Naive thymus-derived CD4-positive, alpha-beta T cell (primary cell): ENCODE measurements at regions not wholly inside any gene's neighbourhood (a gene's known extent, or its start where the extent isn't known, plus 50 kb on each side); places are given as distances from the start of the nearest gene placed in this dataset.
"Not testable (repeated sequence)": the region's sequence is repeated elsewhere in the genome, so short reads cannot be mapped to it uniquely, and the experiment has no call there.

Source experiments
- ATAC-seq: fragments of 150-1000 bp; cut with Tn5 transposase; 2 replicates; pipeline ENCODE4 v1.10.0; 2021; ENCODE audit warnings: mild to moderate bottlenecking, moderate library complexity
- CTCF ChIA-PET: fragments of 350-600 bp; sonication (Branson Sonifier 250); formaldehyde crosslinking; loops from one replicate; lab custom pipeline; 2021; ENCODE audit warnings: antibody characterized with exemption; lab: Charles Lee
- POLR2A ChIA-PET: fragments of 350-600 bp; sonication (Branson Sonifier 250); formaldehyde crosslinking; loops from one replicate; lab custom pipeline; 2021; ENCODE audit warnings: antibody characterized with exemption, inconsistent platforms; lab: Charles Lee
- DNase-seq, 9 donors: peaks; one replicate each; pipeline versions ENCODE4 v3.0.0 to v3.0.0-alpha.2; 2020 to 2022; ENCODE audit warnings: mixed read lengths in 1 of 9
- H3K27ac ChIP-seq: one replicate; pipeline ENCODE4 v1.7.0; 2013; ENCODE audit warnings: mild to moderate bottlenecking, low read depth, low read length, moderate library complexity
- H3K27me3 ChIP-seq, 2 donors: one replicate each; pipeline ENCODE4 v1.7.0; 2013; ENCODE audit warnings: low read length in 2 of 2, mild to moderate bottlenecking in 2 of 2, moderate library complexity in 2 of 2; ENCODE audit not compliant: control insufficient read depth in 2 of 2, insufficient read depth in 2 of 2
- H3K36me3 ChIP-seq, 3 experiments: 1 replicate in 2 of 3; 2 replicates in 1 of 3; pipeline ENCODE4 v1.7.0; 2013; ENCODE audit warnings: low read length in 3 of 3, mild to moderate bottlenecking in 3 of 3, moderate library complexity in 1 of 3; ENCODE audit not compliant: insufficient read depth in 3 of 3, control insufficient read depth in 2 of 3
- H3K4me1 ChIP-seq, 2 donors: one replicate each; pipeline ENCODE4 v1.7.0; 2013; ENCODE audit warnings: low read length in 2 of 2, mild to moderate bottlenecking in 2 of 2, moderate library complexity in 1 of 2; ENCODE audit not compliant: control insufficient read depth in 2 of 2, insufficient read depth in 2 of 2
- H3K4me3 ChIP-seq: 2 replicates; pipeline ENCODE4 v1.7.0; 2013; ENCODE audit warnings: mild to moderate bottlenecking, low read length
- H3K9me3 ChIP-seq, 3 experiments: 1 replicate in 2 of 3; 2 replicates in 1 of 3; pipeline ENCODE4 v1.7.0; 2013; ENCODE audit warnings: low read length in 3 of 3; ENCODE audit not compliant: control insufficient read depth in 2 of 3
- H3K27ac Mint-ChIP-seq, 9 donors: one replicate each; pipeline ENCODE4 v1.8.0; 2020 to 2022; ENCODE audit warnings: mixed read lengths in 9 of 9, mild to moderate bottlenecking in 8 of 9, moderate library complexity in 5 of 9, inconsistent platforms in 2 of 9
- H3K27me3 Mint-ChIP-seq, 5 donors: one replicate each; pipeline ENCODE4 v1.8.0; 2021 to 2022; ENCODE audit warnings: mixed read lengths in 5 of 5, mild to moderate bottlenecking in 1 of 5
- H3K36me3 Mint-ChIP-seq, 5 donors: one replicate each; pipeline ENCODE4 v1.8.0; 2020 to 2022; ENCODE audit warnings: mixed read lengths in 5 of 5, mild to moderate bottlenecking in 3 of 5, inconsistent platforms in 1 of 5
- H3K4me1 Mint-ChIP-seq, 7 donors: one replicate each; pipeline ENCODE4 v1.8.0; 2020 to 2022; ENCODE audit warnings: mixed read lengths in 7 of 7, mild to moderate bottlenecking in 3 of 7, inconsistent platforms in 1 of 7
- H3K4me3 Mint-ChIP-seq, 10 donors: one replicate each; pipeline ENCODE4 v1.8.0; 2020 to 2022; ENCODE audit warnings: mild to moderate bottlenecking in 10 of 10, mixed read lengths in 10 of 10, moderate library complexity in 6 of 10, inconsistent platforms in 2 of 10
- H3K9me3 Mint-ChIP-seq, 11 donors: one replicate each; pipeline ENCODE4 v1.8.0; 2020 to 2022; ENCODE audit warnings: mixed read lengths in 11 of 11, mild to moderate bottlenecking in 4 of 11, inconsistent platforms in 1 of 11, moderate library complexity in 1 of 11
- intact Hi-C, 2 donors: fragments of 100-400 bp; cut with micrococcal nuclease; formaldehyde crosslinking; loops; one replicate each; pipeline ENCODE4 v1.15.1; 2023

GRCh38 chr10:109618301-109618700, 305.0 kb downstream of the XPNPEP1 start:
- no peaks in the 10 kb centered on the region for H3K9me3 ChIP-seq
- H3K36me3 ChIP-seq: no peaks in the 10 kb centered on the region
- Mint-ChIP-seq H3K9me3 (peaks cover 0 to 10% (median 4%) of the 10 kb centered on the region in 11 donors), H3K4me1 (no peaks in the 10 kb centered on the region), H3K36me3 (peaks cover 0 to 3% (median 0%) of the 10 kb centered on the region in 5 donors), H3K27me3 (peaks cover 0 to 3% (median 0%) of the 10 kb centered on the region in 5 donors), H3K4me3 (no peak overlapping the region), H3K27ac (no peak overlapping the region)
- H3K27ac ChIP-seq: no peak overlapping the region
- no peaks in the 10 kb centered on the region for H3K4me1 ChIP-seq
- intact Hi-C loops: no loop called here
- ChIA-PET CTCF (no interaction called here), POLR2A (no interaction called here)
- ATAC-seq (no peak), DNase-seq (no peak)
- no peak overlapping the region for H3K4me3 ChIP-seq
- no peaks in the 10 kb centered on the region for H3K27me3 ChIP-seq

- CTCF ChIA-PET: no interaction called here
- Histone ChIP-seq H3K4me3 (no peak overlapping the region), H3K27me3 (no peaks in the 10 kb centered on the region), H3K4me1 (no peaks in the 10 kb centered on the region), H3K27ac (no peak overlapping the region), H3K9me3 (no peaks in the 10 kb centered on the region), H3K36me3 (no peaks in the 10 kb centered on the region)
- Mint-ChIP-seq H3K4me1 (no peaks in the 10 kb centered on the region), H3K27me3 (peaks cover 0 to 3% (median 0%) of the 10 kb centered on the region in 5 donors), H3K36me3 (peaks cover 0 to 3% (median 0%) of the 10 kb centered on the region in 5 donors), H3K4me3 (no peak overlapping the region), H3K9me3 (peaks cover 0 to 14% (median 5%) of the 10 kb centered on the region in 11 donors), H3K27ac (no peak overlapping the region)
- POLR2A ChIA-PET: no interaction called here
- no peak for ATAC-seq
- intact Hi-C loops: no loop called here
- no peak for DNase-seq
These were observed 306.8 kb downstream of the XPNPEP1 start for GRCh38 chr10:109616359-109616980.

GRCh38 chr10:109595356-109595755, 328.0 kb downstream of the XPNPEP1 start:
- not testable (repeated sequence) for H3K27me3 Mint-ChIP-seq, H3K27ac ChIP-seq

GRCh38 chr10:109593682-109594081, 329.6 kb downstream of the XPNPEP1 start:
- ChIA-PET POLR2A (no interaction called here), CTCF (no interaction called here)
- no peak for DNase-seq
- H3K27me3 Mint-ChIP-seq: peaks cover 0 to 5% (median 0%) of the 10 kb centered on the region in 5 donors
- H3K4me3 Mint-ChIP-seq: no peak overlapping the region
- peaks cover 0 to 14% (median 7%) of the 10 kb centered on the region in 11 donors for H3K9me3 Mint-ChIP-seq
- no peaks in the 10 kb centered on the region for H3K4me1 ChIP-seq
- H3K36me3 ChIP-seq: no peaks in the 10 kb centered on the region
- no peak overlapping the region for H3K4me3 ChIP-seq
- no peak overlapping the region for H3K27ac ChIP-seq
- no peaks in the 10 kb centered on the region for H3K4me1 Mint-ChIP-seq
- H3K36me3 Mint-ChIP-seq: peaks cover 0 to 3% (median 0%) of the 10 kb centered on the region in 5 donors
- ATAC-seq: no peak
- no peaks in the 10 kb centered on the region for H3K9me3 ChIP-seq
- H3K27me3 ChIP-seq: no peaks in the 10 kb centered on the region
- intact Hi-C loops: no loop called here
- H3K27ac Mint-ChIP-seq: no peak overlapping the region

More at GRCh38 chr10:109595356-109595755, 328.0 kb downstream of the XPNPEP1 start:
- H3K4me1 ChIP-seq, H3K27me3 ChIP-seq, H3K9me3 ChIP-seq, H3K36me3 ChIP-seq, H3K36me3 Mint-ChIP-seq, H3K4me3 Mint-ChIP-seq, ATAC-seq, POLR2A ChIA-PET, H3K4me1 Mint-ChIP-seq, H3K27ac Mint-ChIP-seq, intact Hi-C loops, H3K4me3 ChIP-seq, CTCF ChIA-PET, DNase-seq: not testable (repeated sequence)
- peaks cover 0 to 20% (median 8%) of the 10 kb centered on the region in 11 donors for H3K9me3 Mint-ChIP-seq

GRCh38 chr10:109592391-109592790, 330.9 kb downstream of the XPNPEP1 start:
- no peaks in the 10 kb centered on the region for H3K36me3 ChIP-seq
- CTCF ChIA-PET: no interaction called here
- Mint-ChIP-seq H3K9me3 (peaks cover 0 to 11% (median 3%) of the 10 kb centered on the region in 11 donors), H3K36me3 (no peaks in the 10 kb centered on the region), H3K4me1 (no peaks in the 10 kb centered on the region), H3K27me3 (peaks cover 0 to 8% (median 0%) of the 10 kb centered on the region in 5 donors), H3K4me3 (no peak overlapping the region), H3K27ac (no peak overlapping the region)
- H3K27me3 ChIP-seq: no peaks in the 10 kb centered on the region
- POLR2A ChIA-PET: no interaction called here
- H3K9me3 ChIP-seq: no peaks in the 10 kb centered on the region
- no peak overlapping the region for H3K27ac ChIP-seq
- H3K4me1 ChIP-seq: no peaks in the 10 kb centered on the region
- ATAC-seq (no peak), DNase-seq (no peak)
- intact Hi-C loops: no loop called here
- no peak overlapping the region for H3K4me3 ChIP-seq

GRCh38 chr10:109591601-109592000, 331.7 kb downstream of the XPNPEP1 start:
- Histone ChIP-seq H3K27me3 (no peaks in the 10 kb centered on the region), H3K4me1 (no peaks in the 10 kb centered on the region), H3K36me3 (no peaks in the 10 kb centered on the region), H3K4me3 (no peak overlapping the region), H3K27ac (no peak overlapping the region), H3K9me3 (no peaks in the 10 kb centered on the region)
- Mint-ChIP-seq H3K36me3 (no peaks in the 10 kb centered on the region), H3K27me3 (peaks cover 0 to 8% (median 0%) of the 10 kb centered on the region in 5 donors), H3K4me1 (no peaks in the 10 kb centered on the region), H3K9me3 (peaks cover 0 to 10% (median 3%) of the 10 kb centered on the region in 11 donors), H3K4me3 (no peak overlapping the region), H3K27ac (no peak overlapping the region)
- intact Hi-C loops: no loop called here
- DNase-seq: no peak
- POLR2A ChIA-PET: no interaction called here
- CTCF ChIA-PET: no interaction called here
- no peak for ATAC-seq

- no peak overlapping the region for H3K27ac ChIP-seq
- no peak for ATAC-seq
- H3K27me3 ChIP-seq: no peaks in the 10 kb centered on the region
- CTCF ChIA-PET: no interaction called here
- no peak overlapping the region for H3K4me3 ChIP-seq
- H3K4me1 ChIP-seq: no peaks in the 10 kb centered on the region
- POLR2A ChIA-PET: no interaction called here
- H3K36me3 ChIP-seq: no peaks in the 10 kb centered on the region
- Mint-ChIP-seq H3K27ac (no peak overlapping the region), H3K4me1 (no peaks in the 10 kb centered on the region), H3K4me3 (no peak overlapping the region), H3K27me3 (peaks cover 0 to 8% (median 0%) of the 10 kb centered on the region in 5 donors), H3K36me3 (no peaks in the 10 kb centered on the region), H3K9me3 (peaks cover 0 to 11% (median 1%) of the 10 kb centered on the region in 11 donors)
- intact Hi-C loops: no loop called here
- no peaks in the 10 kb centered on the region for H3K9me3 ChIP-seq
- DNase-seq: no peak
These were observed 335.1 kb downstream of the XPNPEP1 start for GRCh38 chr10:109588259-109588658.
